ENCODE measurements at regions not wholly inside any gene's neighbourhood (a gene's known extent, or its start where the extent isn't known, plus 50 kb on each side); places are given as distances from the start of the nearest gene placed in this dataset.
"Not testable (repeated sequence)": the region's sequence is repeated elsewhere in the genome, so short reads cannot be mapped to it uniquely, and the experiment has no call there.

DNA sequence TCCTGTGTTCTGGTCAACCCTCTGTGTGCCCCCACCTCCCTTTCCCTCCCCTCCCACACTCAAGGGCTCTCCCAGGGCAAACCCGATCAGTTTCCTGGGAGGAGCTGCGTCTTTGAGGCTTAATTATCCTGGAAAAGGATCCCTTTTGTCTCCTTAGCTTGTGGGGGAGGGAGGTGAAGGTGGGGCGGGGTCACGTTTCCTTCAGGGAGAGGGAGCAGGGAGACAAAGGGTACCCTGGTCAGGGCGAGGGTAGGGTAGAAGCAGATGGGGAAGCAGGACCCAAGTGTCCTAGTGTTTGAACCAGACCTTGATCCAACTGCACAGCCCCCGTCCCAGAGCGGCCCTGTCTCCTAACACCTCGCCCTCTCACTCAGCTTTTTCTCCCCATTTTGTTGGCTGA, 90.1 kb downstream of the HIF1AN start:
- Mint-ChIP-seq H3K36me3 (ENCODE audit: low read depth) (no peaks in the 10 kb centered on the region), H3K27ac (no peak overlapping the region), H3K9me3 (no peaks in the 10 kb centered on the region), H3K27me3 (peaks cover 63% of the 10 kb centered on the region), H3K4me3 (no peak overlapping the region), H3K4me1 (ENCODE audit: low read depth) (no peaks in the 10 kb centered on the region)
- intact Hi-C loops (cut with micrococcal nuclease) = no loop called here

- Mint-ChIP-seq H3K4me1 (ENCODE audit: low read depth) (no peaks in the 10 kb centered on the region), H3K27me3 (peaks cover 59% of the 10 kb centered on the region), H3K36me3 (ENCODE audit: low read depth) (no peaks in the 10 kb centered on the region), H3K27ac (no peak overlapping the region), H3K4me3 (no peak overlapping the region), H3K9me3 (no peaks in the 10 kb centered on the region)
- intact Hi-C loops (cut with micrococcal nuclease) = no loop called here
These were observed 92.3 kb downstream of the HIF1AN start for GRCh38 chr10:100628061-100628460.

DNA sequence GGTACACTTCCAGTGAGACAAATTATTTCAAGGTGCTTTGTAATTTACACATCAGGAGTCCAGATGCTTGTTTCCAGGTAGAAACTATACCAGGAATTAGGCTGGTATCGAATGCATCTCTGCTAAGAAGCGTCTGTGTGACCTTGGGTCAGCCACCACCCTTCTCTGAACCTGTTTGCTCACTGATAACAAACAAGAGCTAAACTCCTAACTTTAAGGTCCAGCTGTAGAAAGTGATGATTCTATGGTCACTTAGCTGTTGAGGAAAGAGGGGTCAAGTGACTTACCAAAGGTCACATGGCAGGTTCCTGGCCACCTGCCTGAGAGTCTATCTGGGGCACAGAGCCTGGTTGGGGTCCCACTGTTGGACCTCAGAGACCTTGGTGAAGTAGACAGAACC, 95.4 kb downstream of the HIF1AN start:
- no peaks in the 10 kb centered on the region for H3K36me3 Mint-ChIP-seq (ENCODE audit: low read depth)
- no peak overlapping the region for H3K27ac Mint-ChIP-seq
- H3K4me1 Mint-ChIP-seq (ENCODE audit: low read depth) = no peaks in the 10 kb centered on the region
- no peaks in the 10 kb centered on the region for H3K9me3 Mint-ChIP-seq
- H3K4me3 Mint-ChIP-seq = no peak overlapping the region
- H3K27me3 Mint-ChIP-seq = peaks cover 53% of the 10 kb centered on the region
- intact Hi-C loops (cut with micrococcal nuclease) = no loop called here

DNA sequence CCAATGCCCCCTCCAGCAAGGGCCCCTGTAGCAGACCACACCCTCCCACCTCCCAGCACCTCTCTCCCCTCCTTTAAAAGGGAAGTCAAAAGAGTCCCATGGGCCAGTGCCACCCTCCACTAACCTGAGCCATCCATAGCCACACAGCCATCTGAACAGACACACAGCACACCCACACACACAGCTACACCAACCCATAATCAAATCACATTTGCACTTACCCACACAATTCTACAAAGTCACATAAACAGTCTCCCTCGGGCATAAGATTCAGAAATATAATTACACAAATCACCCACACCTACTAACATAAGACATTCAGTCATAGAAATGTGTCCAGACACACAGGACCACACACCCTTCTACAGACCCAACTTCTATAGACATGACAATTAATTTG, 96.3 kb downstream of the HIF1AN start:
- H3K9me3 Mint-ChIP-seq = no peaks in the 10 kb centered on the region
- H3K27me3 Mint-ChIP-seq = peaks cover 49% of the 10 kb centered on the region
- intact Hi-C loops (cut with micrococcal nuclease) = no loop called here
- no peaks in the 10 kb centered on the region for H3K36me3 Mint-ChIP-seq (ENCODE audit: low read depth)
- H3K27ac Mint-ChIP-seq = no peak overlapping the region
- H3K4me3 Mint-ChIP-seq = no peak overlapping the region
- no peaks in the 10 kb centered on the region for H3K4me1 Mint-ChIP-seq (ENCODE audit: low read depth)

- Mint-ChIP-seq H3K4me1 (ENCODE audit: low read depth) (no peaks in the 10 kb centered on the region), H3K9me3 (no peaks in the 10 kb centered on the region), H3K4me3 (no peak overlapping the region), H3K27me3 (peaks cover 51% of the 10 kb centered on the region), H3K36me3 (ENCODE audit: low read depth) (no peaks in the 10 kb centered on the region), H3K27ac (no peak overlapping the region)
- intact Hi-C loops (cut with micrococcal nuclease) = no loop called here
These were observed 98.3 kb downstream of the HIF1AN start for GRCh38 chr10:100634034-100634433.

- Mint-ChIP-seq H3K9me3 (no peaks in the 10 kb centered on the region), H3K36me3 (ENCODE audit: low read depth) (no peaks in the 10 kb centered on the region), H3K4me3 (no peak overlapping the region), H3K27me3 (peaks cover 61% of the 10 kb centered on the region), H3K27ac (no peak overlapping the region), H3K4me1 (ENCODE audit: low read depth) (no peaks in the 10 kb centered on the region)
- intact Hi-C loops (cut with micrococcal nuclease) = no loop called here
These were observed 101.3 kb downstream of the HIF1AN start for GRCh38 chr10:100636848-100637553.

GRCh38 chr10:100637785-100638184, 102.0 kb downstream of the HIF1AN start:
- Mint-ChIP-seq H3K4me3 (no peak overlapping the region), H3K9me3 (no peaks in the 10 kb centered on the region), H3K27me3 (peaks cover 64% of the 10 kb centered on the region), H3K27ac (no peak overlapping the region), H3K36me3 (ENCODE audit: low read depth) (no peaks in the 10 kb centered on the region), H3K4me1 (ENCODE audit: low read depth) (no peaks in the 10 kb centered on the region)
- intact Hi-C loops (cut with micrococcal nuclease) = no loop called here

DNA sequence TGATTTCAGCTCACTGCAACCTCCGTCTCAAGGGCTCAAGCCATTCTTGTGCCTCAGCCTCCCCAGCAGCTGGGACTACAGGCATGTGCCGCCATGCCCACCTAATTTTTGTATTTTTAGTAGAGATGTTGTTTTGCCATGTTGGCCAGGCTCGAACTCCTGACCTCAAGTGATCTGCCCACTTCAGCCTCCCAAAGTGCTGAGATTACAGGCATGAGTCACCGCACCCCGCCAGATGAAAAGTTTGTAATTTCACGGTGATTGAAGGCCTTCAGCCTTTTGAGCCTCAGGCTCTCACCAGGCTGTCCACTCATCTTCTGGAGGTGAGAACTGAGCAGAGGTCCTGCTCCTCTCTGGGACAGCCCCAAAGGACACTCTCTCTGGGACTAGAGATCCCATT, 103.2 kb downstream of the HIF1AN start:
- H3K9me3 Mint-ChIP-seq; intact Hi-C loops (cut with micrococcal nuclease); H3K27ac Mint-ChIP-seq; H3K4me1 Mint-ChIP-seq (ENCODE audit: low read depth); H3K4me3 Mint-ChIP-seq; H3K36me3 Mint-ChIP-seq (ENCODE audit: low read depth): not testable (repeated sequence)
- peaks cover 71% of the 10 kb centered on the region for H3K27me3 Mint-ChIP-seq

DNA sequence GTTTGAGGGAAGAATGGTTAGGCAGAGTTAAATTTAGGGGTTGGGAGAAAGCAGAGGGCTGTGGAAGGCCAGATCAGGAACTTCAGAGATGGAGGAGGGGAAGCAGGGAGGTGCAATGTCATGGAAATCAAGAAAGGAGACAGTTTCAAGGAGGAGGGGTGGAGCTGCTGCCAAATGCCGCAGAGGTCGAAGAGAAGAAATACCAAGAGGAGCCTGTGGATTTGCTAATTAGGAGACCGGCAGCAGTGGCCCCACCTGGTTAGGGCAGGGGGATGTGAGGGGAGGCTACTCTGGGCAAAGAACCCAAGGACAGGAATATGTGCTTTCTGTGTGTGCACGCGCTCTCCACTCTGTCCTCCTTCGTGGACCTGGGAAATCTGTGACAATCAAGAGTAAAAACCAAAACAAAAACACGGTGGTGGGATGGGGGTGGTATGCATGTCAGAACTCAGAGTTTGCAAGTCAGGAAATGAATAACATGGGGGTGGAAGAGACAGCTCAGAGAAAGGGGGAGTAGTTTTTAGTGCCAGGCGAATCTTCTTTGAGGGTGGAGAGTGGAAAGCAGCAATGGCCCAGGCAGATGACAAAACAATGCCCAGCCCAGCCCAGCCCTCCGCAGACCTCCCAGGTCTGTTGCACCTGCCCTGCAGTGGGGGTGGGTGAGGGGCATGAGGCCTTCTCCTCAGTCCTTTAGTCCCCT, 102.9 kb upstream of the PAX2 start:
- Mint-ChIP-seq H3K36me3 (ENCODE audit: low read depth) (no peaks in the 10 kb centered on the region), H3K27ac (no peak overlapping the region), H3K27me3 (peaks cover 85% of the 10 kb centered on the region), H3K4me3 (no peak overlapping the region), H3K9me3 (no peaks in the 10 kb centered on the region), H3K4me1 (ENCODE audit: low read depth) (no peaks in the 10 kb centered on the region)
- intact Hi-C loops (cut with micrococcal nuclease) = no loop called here

DNA sequence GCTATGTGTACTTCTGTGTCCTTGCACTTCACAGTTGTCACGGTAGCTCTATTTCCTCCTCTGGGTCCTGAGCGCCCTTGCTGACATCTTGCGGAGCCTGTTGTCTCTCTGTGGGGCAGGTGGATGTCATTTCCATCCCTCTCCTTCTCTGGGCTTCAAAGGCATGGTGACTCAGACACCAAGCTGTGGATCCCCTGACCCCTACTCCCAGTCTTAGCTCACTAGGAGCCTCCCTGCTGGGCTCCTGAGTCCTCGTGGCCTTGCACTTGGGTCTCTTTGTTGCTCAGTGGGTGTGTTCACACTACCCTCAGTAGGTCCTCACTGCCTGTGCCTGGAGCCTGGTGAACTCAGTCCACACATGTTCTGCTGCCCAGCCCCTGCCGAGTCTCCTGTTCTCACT, 100.3 kb upstream of the PAX2 start:
- Mint-ChIP-seq H3K27ac (no peak overlapping the region), H3K4me1 (ENCODE audit: low read depth) (no peaks in the 10 kb centered on the region)
- intact Hi-C loops (cut with micrococcal nuclease) = no loop called here

DNA sequence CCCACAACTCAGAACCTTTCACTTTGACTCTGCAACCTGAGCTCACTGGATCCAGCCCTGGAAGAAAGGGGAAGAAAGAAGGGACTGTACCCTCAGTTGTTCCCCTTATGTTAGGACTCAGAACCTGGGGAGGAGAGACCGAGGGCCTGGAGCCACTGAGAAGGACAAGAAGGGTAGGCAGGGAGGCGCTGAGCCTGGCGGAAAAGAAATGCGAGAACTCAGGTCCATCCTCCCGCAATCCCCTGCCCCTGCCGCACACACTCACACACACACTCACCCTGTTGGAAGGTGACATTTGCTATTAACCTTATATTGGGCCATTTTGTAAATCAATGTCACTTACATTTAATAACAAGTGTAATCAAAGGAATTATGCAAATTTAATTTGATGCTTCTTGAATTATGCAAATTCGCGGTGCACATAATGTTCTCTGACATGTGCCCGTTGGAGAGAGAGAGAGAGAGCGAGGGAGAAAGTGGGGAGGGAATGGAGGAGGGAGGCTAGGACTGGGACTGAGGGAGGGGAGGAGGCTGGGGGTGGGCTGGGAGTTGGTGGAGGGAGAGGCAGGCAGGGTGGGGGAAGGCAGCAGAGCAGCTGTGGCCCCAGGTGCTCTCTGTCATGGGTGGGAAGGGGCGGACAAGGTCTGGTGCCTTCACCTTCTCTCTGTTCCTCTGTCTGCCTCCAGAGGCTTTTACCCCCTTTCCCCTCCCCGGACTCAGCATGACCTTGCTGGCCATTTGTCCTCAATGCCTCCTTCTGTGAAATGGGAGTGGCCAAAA, 99.6 kb upstream of the PAX2 start:
- Mint-ChIP-seq H3K27ac (no peak overlapping the region), H3K4me3 (no peak overlapping the region), H3K27me3 (peaks cover 91% of the 10 kb centered on the region), H3K4me1 (ENCODE audit: low read depth) (no peaks in the 10 kb centered on the region), H3K36me3 (ENCODE audit: low read depth) (no peaks in the 10 kb centered on the region), H3K9me3 (no peaks in the 10 kb centered on the region)
- intact Hi-C loops (cut with micrococcal nuclease) = no loop called here

More for the DNA sequence above, 100.3 kb upstream of the PAX2 start:
- no peaks in the 10 kb centered on the region for H3K9me3 Mint-ChIP-seq
- no peak overlapping the region for H3K4me3 Mint-ChIP-seq
- no peaks in the 10 kb centered on the region for H3K36me3 Mint-ChIP-seq (ENCODE audit: low read depth)
- H3K27me3 Mint-ChIP-seq = peaks cover 86% of the 10 kb centered on the region

- H3K4me3 Mint-ChIP-seq = no peak overlapping the region
- peaks cover 80% of the 10 kb centered on the region for H3K27me3 Mint-ChIP-seq
- H3K36me3 Mint-ChIP-seq (ENCODE audit: low read depth) = no peaks in the 10 kb centered on the region
- H3K4me1 Mint-ChIP-seq (ENCODE audit: low read depth) = no peaks in the 10 kb centered on the region
- H3K27ac Mint-ChIP-seq = no peak overlapping the region
- no peaks in the 10 kb centered on the region for H3K9me3 Mint-ChIP-seq
- intact Hi-C loops (cut with micrococcal nuclease) = no loop called here
These were observed 97.5 kb upstream of the PAX2 start for GRCh38 chr10:100647928-100648327.

- Mint-ChIP-seq H3K36me3 (ENCODE audit: low read depth) (no peaks in the 10 kb centered on the region), H3K4me1 (ENCODE audit: low read depth) (peaks cover 23% of the 10 kb centered on the region), H3K4me3 (no peak overlapping the region), H3K27ac (no peak overlapping the region), H3K9me3 (no peaks in the 10 kb centered on the region), H3K27me3 (peaks cover 80% of the 10 kb centered on the region)
- intact Hi-C loops (cut with micrococcal nuclease) = no loop called here
These were observed 94.7 kb upstream of the PAX2 start for GRCh38 chr10:100650693-100651092.

GRCh38 chr10:100651099-100651498, 94.3 kb upstream of the PAX2 start:
- Mint-ChIP-seq H3K4me1 (ENCODE audit: low read depth) (peaks cover 27% of the 10 kb centered on the region), H3K27me3 (peaks cover 80% of the 10 kb centered on the region)
- H3K4me3 Mint-ChIP-seq; intact Hi-C loops (cut with micrococcal nuclease); H3K36me3 Mint-ChIP-seq (ENCODE audit: low read depth); H3K27ac Mint-ChIP-seq; H3K9me3 Mint-ChIP-seq: not testable (repeated sequence)

Data from dendritic cell treated with granulocyte-macrophage colony-stimulating factor and Interleukin-4, amounts not matched to agents 40 ng/mL and 50 ng/mL, for 4 days (primary cell).